HG03175 (cell line): ENCODE measurements at regions not wholly inside any gene's neighbourhood (a gene's known extent, or its start where the extent isn't known, plus 50 kb on each side); places are given as distances from the start of the nearest gene placed in this dataset.

Experiments used
- ATAC-seq: cut with Tn5 transposase; IDR thresholded peaks from one replicate; pipeline ENCODE4 v1.9.1; 2021; ENCODE audit warnings: mild to moderate bottlenecking, moderate library complexity; ENCODE audit not compliant: unreplicated experiment

GRCh38 chr2:181300600-181301291 lies 156.4 kb upstream of the ITGA4 start:
- no peak for ATAC-seq

DNA sequence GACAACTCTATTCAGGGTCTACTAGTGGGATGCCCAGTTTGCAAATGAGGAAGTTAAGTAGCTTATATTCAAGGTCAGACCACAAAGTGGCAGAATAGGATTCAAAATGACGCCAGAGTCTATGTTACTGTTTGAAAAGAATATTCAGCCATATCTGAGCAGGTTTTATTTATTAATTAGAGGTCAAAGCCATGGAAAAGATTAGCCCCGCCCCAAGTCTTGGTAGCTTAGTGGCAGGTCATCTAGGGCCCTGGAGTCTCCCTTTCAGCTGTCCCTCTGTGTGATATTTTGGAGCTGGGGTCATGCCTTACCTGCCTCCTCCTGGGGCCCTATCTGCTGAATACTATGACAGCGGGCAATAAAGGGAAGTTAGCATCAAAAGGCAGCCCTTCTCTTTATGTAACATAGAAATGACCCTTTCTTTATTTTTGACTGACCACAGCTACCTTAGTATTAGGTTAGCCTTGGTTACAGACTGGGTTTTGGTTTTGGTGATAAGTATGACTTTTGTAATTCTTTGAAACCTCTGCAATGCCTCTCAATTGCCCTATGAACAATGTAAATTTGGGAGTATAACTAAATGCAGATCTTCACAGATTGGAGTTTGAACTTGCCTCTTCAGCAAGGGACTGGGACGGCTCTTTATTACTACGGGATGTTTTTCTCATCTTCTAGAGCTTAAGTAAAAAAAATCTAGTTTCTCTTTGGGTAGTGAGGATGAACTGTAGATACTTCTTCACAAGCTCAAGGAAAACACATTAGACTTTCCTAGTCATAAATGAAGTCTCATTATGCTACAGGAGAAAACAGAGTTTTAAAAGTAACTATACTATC lies 153.0 kb upstream of the ITGA4 start:
- ATAC-seq, result peak; percentile 35

- ATAC-seq, result peak; percentile 88
Measured at GRCh38 chr2:181305301-181306123, 151.7 kb upstream of the ITGA4 start.

DNA sequence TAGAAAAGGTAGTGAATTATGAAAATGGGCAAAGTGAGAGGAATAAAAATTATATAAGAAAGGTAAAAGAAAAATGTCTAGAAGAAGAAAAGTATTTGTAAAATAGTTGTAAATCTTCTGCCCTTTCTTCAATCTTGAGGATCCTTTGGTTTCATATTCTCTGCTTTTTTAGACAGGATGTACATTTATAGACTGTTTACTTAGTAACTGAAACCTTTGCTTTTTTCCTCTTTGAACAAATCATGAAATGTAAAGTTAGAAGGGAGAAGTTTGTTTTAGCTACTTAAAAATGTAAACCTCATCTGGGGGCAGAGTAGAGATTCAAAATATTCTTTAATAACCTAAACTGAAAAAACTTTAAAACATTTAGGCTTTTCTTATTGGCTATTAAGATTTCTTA lies 150.4 kb upstream of the ITGA4 start:
- ATAC-seq, result peak; percentile 9

DNA sequence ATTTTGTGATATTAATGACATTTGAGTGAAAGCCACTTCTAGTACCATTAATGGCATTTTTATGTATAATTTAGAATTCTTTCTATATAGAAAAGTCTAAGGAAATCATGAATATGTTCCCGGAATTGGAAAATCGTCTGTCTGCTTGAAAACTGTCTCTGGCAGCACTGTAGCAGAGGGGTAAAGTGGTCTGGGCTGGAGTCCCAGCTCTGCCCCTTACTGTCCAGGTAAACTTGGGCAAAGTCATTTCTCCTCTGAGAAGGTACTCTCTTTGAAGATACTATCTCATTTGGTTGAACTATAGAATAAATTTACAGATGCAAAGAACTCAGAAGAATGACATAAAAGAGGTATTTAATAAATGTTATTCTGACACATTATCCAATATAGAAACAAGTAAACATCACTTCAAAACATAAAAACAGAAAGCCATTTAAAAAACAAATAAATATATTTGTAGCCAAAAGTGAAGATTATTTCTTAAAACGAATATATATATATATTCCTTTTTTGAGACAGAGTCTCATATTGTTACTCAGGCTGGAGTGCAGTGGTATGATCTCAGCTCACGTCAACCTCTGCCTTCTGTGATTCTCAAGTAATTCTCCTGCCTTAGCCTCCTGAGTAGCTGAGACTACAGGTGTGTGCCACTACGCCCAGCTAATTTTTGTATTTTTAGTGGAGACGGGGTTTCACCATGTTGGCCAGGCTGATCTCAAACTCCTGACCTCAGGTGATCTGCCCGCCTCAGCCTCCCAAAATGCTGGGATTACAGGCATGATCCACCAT lies 149.8 kb upstream of the ITGA4 start:
- no peak for ATAC-seq

- no peak for ATAC-seq
Measured at GRCh38 chr2:181308766-181309515, 148.2 kb upstream of the ITGA4 start.

- ATAC-seq, result no peak
Measured at GRCh38 chr2:181309586-181309985, 147.6 kb upstream of the ITGA4 start.

DNA sequence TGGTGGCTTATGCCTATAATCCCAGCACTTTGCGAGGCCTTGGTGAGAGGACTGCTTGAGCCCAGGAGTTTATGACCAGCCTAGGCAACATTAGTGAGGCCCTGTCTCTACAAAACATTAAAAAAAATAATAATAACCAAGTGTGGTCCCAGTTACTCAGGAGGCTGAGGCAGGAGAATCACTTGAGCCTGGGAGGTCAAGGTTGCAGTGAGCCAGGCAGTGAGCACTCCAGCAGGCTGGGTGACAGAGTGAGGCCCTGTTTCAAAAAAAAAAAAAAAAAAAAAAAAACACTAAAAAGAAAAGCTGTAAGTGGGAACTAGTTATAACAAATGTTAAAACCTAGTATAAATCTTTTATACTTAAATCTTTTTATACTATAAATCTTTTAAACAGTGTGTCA lies 146.2 kb upstream of the ITGA4 start:
- no peak for ATAC-seq

GRCh38 chr2:181311837-181312236 lies 145.3 kb upstream of the ITGA4 start:
- ATAC-seq, result peak; percentile 19

DNA sequence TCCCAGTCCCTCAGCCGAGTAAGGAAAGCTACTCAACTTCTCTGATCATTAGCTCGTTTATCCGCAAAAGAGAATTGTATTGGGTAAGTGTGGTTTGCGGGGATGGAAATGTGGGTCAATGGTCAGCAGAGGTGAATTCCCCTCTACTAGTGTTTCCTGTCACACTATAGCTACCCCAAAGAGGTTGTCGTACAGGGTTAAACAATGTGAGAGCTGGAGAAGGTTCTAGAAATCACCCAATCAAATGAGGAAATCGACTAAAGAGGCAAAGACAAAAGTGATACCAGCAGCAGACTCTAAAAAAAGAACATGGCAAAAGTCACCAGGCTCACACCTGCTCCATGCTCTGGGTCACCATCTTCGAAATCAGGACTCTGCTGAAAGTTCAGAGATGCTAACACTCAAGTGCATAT lies 144.7 kb upstream of the ITGA4 start:
- peak; percentile 87 for ATAC-seq

DNA sequence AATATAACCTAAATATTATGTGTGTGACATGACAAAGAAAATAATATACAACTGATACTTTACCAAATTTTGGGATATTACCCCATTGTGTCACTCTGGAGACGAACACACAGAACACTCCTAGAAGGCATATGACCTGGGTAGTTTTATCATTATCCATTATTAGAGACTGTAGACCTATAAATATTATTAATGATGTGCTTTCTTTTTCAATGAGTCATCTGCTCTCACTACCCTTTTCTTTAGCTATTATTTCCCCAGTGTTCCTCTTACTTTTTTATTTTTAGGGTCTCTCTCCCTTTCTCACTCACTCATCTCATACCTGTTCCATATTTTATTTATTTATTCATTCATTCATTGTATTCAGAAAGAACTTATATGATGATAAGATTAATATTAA lies 143.3 kb upstream of the ITGA4 start:
- ATAC-seq, result no peak

DNA sequence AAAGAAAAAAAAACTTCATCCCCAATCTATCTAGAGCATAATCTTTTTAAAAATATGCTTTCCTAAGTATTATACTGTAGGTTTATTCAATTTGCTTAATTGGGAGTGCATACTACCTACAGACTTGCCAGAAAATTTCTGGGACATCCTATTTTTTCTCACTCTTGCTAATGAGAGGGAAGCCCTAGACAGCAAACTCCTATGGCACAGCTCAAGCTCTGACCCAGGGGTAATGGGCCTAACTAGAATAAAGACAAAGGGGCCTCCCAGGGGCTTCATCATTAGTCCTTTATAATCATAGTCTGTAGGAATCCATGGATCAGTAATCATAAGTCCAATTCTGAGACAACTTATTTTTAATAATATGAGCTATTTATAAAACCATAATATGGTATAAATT lies 142.6 kb upstream of the ITGA4 start:
- ATAC-seq, result no peak

DNA sequence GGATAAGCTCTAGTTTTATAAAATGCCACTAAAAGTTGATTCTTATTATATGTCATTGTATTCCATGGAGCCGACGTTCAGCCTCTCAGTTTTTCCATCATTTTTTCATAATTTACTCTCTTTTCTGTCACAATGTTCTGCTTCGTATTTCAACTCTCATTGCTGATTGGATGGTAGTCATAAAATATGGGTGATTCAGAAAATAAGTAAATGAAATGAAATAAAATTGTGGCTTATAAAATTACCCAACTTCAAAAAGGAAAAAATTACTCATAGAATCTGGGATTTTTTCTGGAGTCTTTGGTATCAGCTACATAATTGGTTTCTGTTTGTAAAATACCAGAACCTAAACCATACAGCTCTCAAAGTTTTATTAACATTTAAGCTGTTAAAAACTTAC lies 139.7 kb upstream of the ITGA4 start:
- ATAC-seq, result no peak

- no peak for ATAC-seq
Measured at GRCh38 chr2:181318504-181319280, 138.5 kb upstream of the ITGA4 start.

GRCh38 chr2:181319286-181319685 lies 137.9 kb upstream of the ITGA4 start:
- no peak for ATAC-seq

DNA sequence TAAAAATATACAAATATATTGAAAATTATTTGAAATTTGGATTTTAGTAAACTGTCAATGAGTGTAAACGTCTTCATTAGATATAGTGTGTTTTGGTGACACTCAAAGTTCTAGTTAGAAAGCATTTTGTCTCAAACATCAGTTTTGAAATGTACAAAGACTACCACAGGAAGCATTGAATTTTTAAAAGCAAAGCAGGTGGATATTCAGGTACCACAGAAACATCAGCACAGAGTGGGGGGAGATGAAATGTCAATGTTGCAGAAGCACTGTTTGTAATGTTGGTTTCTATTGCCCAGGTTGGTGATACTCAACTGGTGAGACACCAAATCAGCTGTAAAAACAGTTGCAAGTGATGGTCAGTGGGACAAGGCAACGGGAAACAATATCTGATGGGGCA lies 136.5 kb upstream of the ITGA4 start:
- ATAC-seq, result no peak

DNA sequence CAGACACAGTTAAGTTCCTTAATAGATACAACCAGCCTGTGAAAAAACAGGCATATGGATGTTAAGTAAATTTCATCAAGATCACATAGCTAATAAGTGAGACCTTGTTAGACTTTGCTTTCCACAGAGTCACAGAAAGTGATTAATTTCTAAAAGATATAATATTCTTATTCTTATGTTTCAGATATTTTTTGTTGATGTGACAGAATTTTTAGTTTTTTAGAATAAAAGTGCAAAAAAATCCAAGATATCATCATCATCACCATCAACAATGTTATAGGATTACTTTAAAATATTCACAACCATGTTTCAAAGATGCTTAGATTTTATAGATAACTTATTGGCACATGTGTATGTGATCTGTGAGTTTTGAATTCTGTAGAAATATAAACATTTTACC lies 132.3 kb upstream of the ITGA4 start:
- no peak for ATAC-seq

- no peak for ATAC-seq
Measured at GRCh38 chr2:181326661-181327060, 130.5 kb upstream of the ITGA4 start.

- ATAC-seq, result no peak
Measured at GRCh38 chr2:181330286-181330685, 126.9 kb upstream of the ITGA4 start.
